Middle frontal gyrus (tissue), 1 donor: ENCODE measurements at regions not wholly inside any gene's neighbourhood (a gene's known extent, or its start where the extent isn't known, plus 50 kb on each side); places are given as distances from the start of the nearest gene placed in this dataset.

Experiments used
- DNase-seq: peaks from one replicate; pipeline ENCODE4 v3.0.0-alpha.2; 2015; ENCODE audit warnings: low spot score; ENCODE audit errors: extremely low spot score

- no peak for DNase-seq
These were observed 416.6 kb downstream of the AEBP2 start for GRCh38 chr12:19855851-19856250.

- no peak for DNase-seq
These were observed 417.1 kb downstream of the AEBP2 start for GRCh38 chr12:19856389-19856788.

- no peak for DNase-seq
These were observed 417.9 kb downstream of the AEBP2 start for GRCh38 chr12:19857204-19857603.

- no peak for DNase-seq
These were observed 427.9 kb downstream of the AEBP2 start for GRCh38 chr12:19867151-19867550.

- no peak for DNase-seq
These were observed 428.7 kb downstream of the AEBP2 start for GRCh38 chr12:19867970-19868369.

GRCh38 chr12:19869413-19869812 is 430.1 kb downstream of the AEBP2 start:
- DNase-seq, result no peak

GRCh38 chr12:19872621-19873540 is 433.6 kb downstream of the AEBP2 start:
- DNase-seq, result no peak

GRCh38 chr12:19880076-19880475 is 440.8 kb downstream of the AEBP2 start:
- DNase-seq, result no peak

- DNase-seq, result no peak
These were observed 441.4 kb downstream of the AEBP2 start for GRCh38 chr12:19880721-19881120.

- DNase-seq, result no peak
These were observed 443.1 kb downstream of the AEBP2 start for GRCh38 chr12:19882346-19882745.

GRCh38 chr12:19884021-19884492 is 444.8 kb downstream of the AEBP2 start:
- DNase-seq, result no peak

- no peak for DNase-seq
These were observed 446.0 kb downstream of the AEBP2 start for GRCh38 chr12:19885093-19885812.

GRCh38 chr12:19886065-19886464 is 446.8 kb downstream of the AEBP2 start:
- DNase-seq, result no peak

- no peak for DNase-seq
These were observed 447.4 kb downstream of the AEBP2 start for GRCh38 chr12:19886639-19887064.

GRCh38 chr12:19890024-19890423 is 450.7 kb downstream of the AEBP2 start:
- DNase-seq, result no peak

- no peak for DNase-seq
These were observed 452.8 kb downstream of the AEBP2 start for GRCh38 chr12:19891936-19892591.

GRCh38 chr12:19893514-19893913 is 454.2 kb downstream of the AEBP2 start:
- DNase-seq, result no peak

- DNase-seq, result no peak
These were observed 454.8 kb downstream of the AEBP2 start for GRCh38 chr12:19894050-19894449.

- DNase-seq, result no peak
These were observed 455.5 kb downstream of the AEBP2 start for GRCh38 chr12:19894803-19895202.

- no peak for DNase-seq
These were observed 456.1 kb downstream of the AEBP2 start for GRCh38 chr12:19895246-19896020.

- no peak for DNase-seq
These were observed 456.7 kb downstream of the AEBP2 start for GRCh38 chr12:19896041-19896440.
